PC-3 (cell line): ENCODE measurements at regions not wholly inside any gene's neighbourhood (a gene's known extent, or its start where the extent isn't known, plus 50 kb on each side); places are given as distances from the start of the nearest gene placed in this dataset.
A peak's percentile ranks its signal among the peaks of the same experiment; 100 is the strongest.

ENCODE experiments used
- ATAC-seq: fragments of 200-7000 bp; cut with Tn5 transposase; 2 replicates; pipeline ENCODE4 v1.9.1; 2020; ENCODE audit warnings: mild to moderate bottlenecking, moderate library complexity
- BruUV-seq: library from RNA; stranded (reverse); fragments of 400-500 nt; replicated peaks from 2 replicates; lab custom pipeline; 2021; lab: Mats Ljungman, UMichigan
- CTCF ChIA-PET: fragments of 300-600 bp; sonication (Branson Sonifier 250); formaldehyde crosslinking; loops from one replicate; lab custom pipeline; 2022; ENCODE audit warnings: antibody characterized with exemption; lab: Charles Lee
- POLR2A ChIA-PET: fragments of 300-600 bp; sonication (Branson Sonifier 250); formaldehyde crosslinking; loops from one replicate; lab custom pipeline; 2022; ENCODE audit warnings: antibody characterized with exemption; ENCODE audit not compliant: unreplicated experiment; lab: Charles Lee
- DNase-seq: peaks from one replicate; pipeline ENCODE4 v3.0.0-alpha.2; 2015
- H2AFZ ChIP-seq: fragments of 300-600 bp; sonication (generic); 2 replicates; pipeline ENCODE4 v1.6.0; 2016; ENCODE audit warnings: antibody characterized with exemption, low read length
- H3F3A ChIP-seq: fragments of 300-600 bp; sonication (generic); one replicate; pipeline ENCODE4 v1.6.0; 2017; ENCODE audit warnings: antibody characterized with exemption, low read length, control low read depth, mild to moderate bottlenecking; ENCODE audit not compliant: unreplicated experiment
- H3K27ac ChIP-seq: fragments of 300-600 bp; sonication (generic); 2 replicates; pipeline ENCODE4 v1.5.1; 2016; ENCODE audit warnings: mild to moderate bottlenecking, low read length
- H3K27me3 ChIP-seq: fragments of 300-600 bp; sonication (generic); 2 replicates; pipeline ENCODE4 v1.6.1; 2016; ENCODE audit warnings: low read length, mixed read lengths
- H3K36me3 ChIP-seq: fragments of 300-600 bp; sonication (generic); 2 replicates; pipeline ENCODE4 v1.6.1; 2016; ENCODE audit warnings: low read depth, mixed run types, low read length, mixed read lengths
- H3K4me1 ChIP-seq: fragments of 300-600 bp; sonication (generic); 2 replicates; pipeline ENCODE4 v1.5.1; 2016; ENCODE audit warnings: low read length; ENCODE audit not compliant: insufficient read depth
- H3K4me2 ChIP-seq: fragments of 300-600 bp; sonication (generic); 2 replicates; pipeline ENCODE4 v1.6.0; 2016; ENCODE audit warnings: low read length
- H3K4me3 ChIP-seq: fragments of 300-600 bp; sonication (generic); 2 replicates; pipeline ENCODE4 v1.5.1; 2016; ENCODE audit warnings: mild to moderate bottlenecking, low read length, mixed read lengths
- H3K79me2 ChIP-seq: fragments of 300-600 bp; sonication (generic); 2 replicates; pipeline ENCODE4 v1.6.1; 2017; ENCODE audit warnings: low read length, mixed read lengths
- H3K9ac ChIP-seq: fragments of 300-600 bp; sonication (generic); 2 replicates; pipeline ENCODE4 v1.6.0; 2016; ENCODE audit warnings: mild to moderate bottlenecking, low read length
- H3K9me2 ChIP-seq: fragments of 300-600 bp; sonication (generic); replicated peaks from 2 replicates; pipeline ENCODE4 v1.6.1; 2016; ENCODE audit warnings: mixed run types, low read length, mixed read lengths
- H3K9me3 ChIP-seq: fragments of 300-600 bp; sonication (generic); 2 replicates; pipeline ENCODE4 v1.6.1; 2016; ENCODE audit warnings: low read length, mixed read lengths
- H4K20me1 ChIP-seq: fragments of 300-600 bp; sonication (generic); 2 replicates; pipeline ENCODE4 v1.6.1; 2016; ENCODE audit warnings: low read length, mixed read lengths
- CTCF ChIP-seq: fragments of 300-600 bp; sonication (generic); conservative IDR thresholded peaks from 2 replicates; pipeline ENCODE4 v1.5.1; 2017; ENCODE audit warnings: antibody characterized with exemption, low read depth, mild to moderate bottlenecking, low read length
- EZH2 ChIP-seq: fragments of 300-600 bp; sonication (generic); IDR thresholded peaks from one replicate; pipeline ENCODE4 v1.6.1; 2017; ENCODE audit warnings: antibody characterized with exemption, mild to moderate bottlenecking, low read length; ENCODE audit not compliant: unreplicated experiment
- EZH2phosphoT487 ChIP-seq: fragments of 300-600 bp; sonication (generic); IDR thresholded peaks from 2 replicates; pipeline ENCODE4 v1.6.1; 2018; ENCODE audit warnings: mild to moderate bottlenecking, antibody characterized with exemption, low read length, borderline replicate concordance
- intact Hi-C: fragments of 100-400 bp; cut with micrococcal nuclease; formaldehyde crosslinking; loops from 2 replicates; pipeline ENCODE4 v1.9.0; 2023

- H3K4me1 ChIP-seq: no peaks in the 10 kb centered on the region
- no peaks in the 10 kb centered on the region for H3K27me3 ChIP-seq
- DNase-seq: peak; percentile 12
- H3K27ac ChIP-seq: no peak overlapping the region
- CTCF ChIA-PET: no interaction called here
- H3K36me3 ChIP-seq: no peaks in the 10 kb centered on the region
- no peak for TF ChIP-seq EZH2
- no peak for TF ChIP-seq CTCF
- TF ChIP-seq EZH2phosphoT487: no peak
- no peak for ATAC-seq
- no TSS peak for BruUV-seq
- H3K79me2 ChIP-seq: no peaks in the 10 kb centered on the region
- no peaks in the 10 kb centered on the region for H3K9me3 ChIP-seq
- H3K4me2 ChIP-seq: no peak overlapping the region
- H4K20me1 ChIP-seq: no peaks in the 10 kb centered on the region
- no peaks in the 10 kb centered on the region for H3F3A ChIP-seq
- intact Hi-C loops: no loop called here
- H3K9ac ChIP-seq: no peak overlapping the region
- POLR2A ChIA-PET: no interaction called here
- H2AFZ ChIP-seq: no peak overlapping the region
- H3K4me3 ChIP-seq: no peak overlapping the region
- no peaks in the 10 kb centered on the region for H3K9me2 ChIP-seq
Measured at GRCh38 chr6:98581705-98582104, 252.7 kb upstream of the POU3F2 start.

GRCh38 chr6:98583506-98583905, 250.9 kb upstream of the POU3F2 start:
- intact Hi-C loops: no loop called here
- Histone ChIP-seq H3K36me3 (no peaks in the 10 kb centered on the region), H3K79me2 (no peaks in the 10 kb centered on the region), H3K4me3 (no peak overlapping the region), H3F3A (no peaks in the 10 kb centered on the region), H2AFZ (no peak overlapping the region), H3K4me1 (no peaks in the 10 kb centered on the region), H4K20me1 (no peaks in the 10 kb centered on the region), H3K9me2 (no peaks in the 10 kb centered on the region), H3K4me2 (no peak overlapping the region), H3K27ac (no peak overlapping the region), H3K27me3 (peaks cover 9% of the 10 kb centered on the region; the same call in 1 of the 2 replicates), H3K9ac (no peak overlapping the region), H3K9me3 (no peaks in the 10 kb centered on the region)
- DNase-seq (no peak), ATAC-seq (no peak)
- BruUV-seq: no TSS peak
- CTCF ChIA-PET: no interaction called here
- TF ChIP-seq CTCF: no peak
- POLR2A ChIA-PET: no interaction called here

- no peaks in the 10 kb centered on the region for H3K36me3 ChIP-seq
- H2AFZ ChIP-seq: no peak overlapping the region
- ChIA-PET POLR2A (no interaction called here), CTCF (no interaction called here)
- no peaks in the 10 kb centered on the region for H3F3A ChIP-seq
- no peaks in the 10 kb centered on the region for H3K79me2 ChIP-seq
- no peaks in the 10 kb centered on the region for H3K4me1 ChIP-seq
- H3K4me3 ChIP-seq: no peak overlapping the region
- H3K9me3 ChIP-seq: no peaks in the 10 kb centered on the region
- H3K4me2 ChIP-seq: no peak overlapping the region
- DNase-seq (no peak), ATAC-seq (no peak)
- no peaks in the 10 kb centered on the region for H3K9me2 ChIP-seq
- H3K27me3 ChIP-seq: peaks cover 9% of the 10 kb centered on the region; the same call in 1 of the 2 replicates
- no TSS peak for BruUV-seq
- intact Hi-C loops: no loop called here
- H3K27ac ChIP-seq: no peak overlapping the region
- no peaks in the 10 kb centered on the region for H4K20me1 ChIP-seq
- no peak overlapping the region for H3K9ac ChIP-seq
- TF ChIP-seq EZH2 (no peak), EZH2phosphoT487 (no peak), CTCF (no peak)
Measured at GRCh38 chr6:98586163-98586562, 248.2 kb upstream of the POU3F2 start.
